Stimulated activated CD4-positive, alpha-beta T cell treated with anti-CD3 and anti-CD28 coated beads, TNF-alpha, amount 100 ng/mL, for 24 hours (primary cell): ENCODE measurements at regions not wholly inside any gene's neighbourhood (a gene's known extent, or its start where the extent isn't known, plus 50 kb on each side); places are given as distances from the start of the nearest gene placed in this dataset.

Experiments
- DNase-seq, 3 experiments: peaks; one replicate each; pipeline ENCODE4 v3.0.0-alpha.2; 2020; ENCODE audit warnings: low read depth in 3 of 3

DNA sequence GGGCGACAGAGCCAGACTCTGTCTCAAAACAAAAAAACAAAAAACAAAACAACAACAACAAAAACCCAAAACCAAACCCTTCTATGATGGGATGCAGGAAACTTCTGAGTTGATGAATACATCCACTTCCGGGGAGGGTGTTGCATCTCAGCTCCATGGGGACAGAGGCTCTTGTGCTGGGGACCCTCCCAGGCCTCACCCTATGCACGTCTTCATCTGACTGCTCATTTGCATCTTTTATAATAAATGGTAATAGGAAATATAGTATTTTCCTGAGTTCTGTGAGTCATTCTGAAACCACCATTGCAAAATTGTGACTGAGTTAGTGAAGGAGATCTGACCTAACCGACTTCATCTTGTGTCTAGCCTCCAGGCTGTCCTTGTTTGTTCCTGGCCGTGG is 109.5 kb upstream of the SLC28A3 start:
- DNase-seq = no peak

- no peak for DNase-seq
Measured at GRCh38 chr9:84456527-84456926, 116.0 kb upstream of the SLC28A3 start.

DNA sequence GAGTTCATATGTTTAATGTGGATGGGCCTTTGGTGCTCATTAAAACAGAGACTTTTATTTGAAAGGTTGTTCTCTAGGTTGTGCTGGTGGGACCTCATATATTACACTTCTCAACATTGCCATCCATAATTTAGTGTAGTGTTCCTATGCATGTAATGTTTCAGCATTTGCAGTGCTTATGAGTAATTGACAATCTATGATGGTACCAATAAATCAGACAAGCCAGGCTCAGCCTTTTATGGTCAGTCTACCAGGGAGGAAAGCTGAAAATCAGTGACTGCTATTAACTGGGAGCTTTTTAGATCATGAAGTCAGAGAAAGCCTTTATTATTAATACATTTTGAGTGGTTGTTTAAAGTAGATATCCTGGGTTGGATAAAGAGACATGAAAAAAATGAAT is 120.1 kb upstream of the SLC28A3 start:
- no peak for DNase-seq

DNA sequence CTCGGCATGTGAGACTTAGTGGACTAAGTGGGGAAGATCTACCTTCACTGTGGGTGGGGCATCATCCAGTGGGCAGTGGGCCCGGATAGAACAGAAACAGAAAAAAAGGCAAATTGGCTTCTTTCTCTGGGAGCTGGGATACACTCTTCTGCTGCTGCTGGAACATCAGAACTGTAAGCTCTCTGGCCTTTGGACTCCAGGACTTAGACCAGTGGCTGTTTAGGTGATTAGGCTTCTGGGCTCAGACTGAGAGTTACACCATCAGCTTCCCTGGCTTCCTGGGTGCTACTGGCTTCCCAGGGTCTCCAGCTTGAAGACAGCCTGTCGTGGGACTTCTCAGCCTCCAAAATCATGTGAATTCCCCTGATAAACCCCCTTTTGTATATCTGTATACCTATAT is 122.7 kb upstream of the SLC28A3 start:
- no peak for DNase-seq

DNA sequence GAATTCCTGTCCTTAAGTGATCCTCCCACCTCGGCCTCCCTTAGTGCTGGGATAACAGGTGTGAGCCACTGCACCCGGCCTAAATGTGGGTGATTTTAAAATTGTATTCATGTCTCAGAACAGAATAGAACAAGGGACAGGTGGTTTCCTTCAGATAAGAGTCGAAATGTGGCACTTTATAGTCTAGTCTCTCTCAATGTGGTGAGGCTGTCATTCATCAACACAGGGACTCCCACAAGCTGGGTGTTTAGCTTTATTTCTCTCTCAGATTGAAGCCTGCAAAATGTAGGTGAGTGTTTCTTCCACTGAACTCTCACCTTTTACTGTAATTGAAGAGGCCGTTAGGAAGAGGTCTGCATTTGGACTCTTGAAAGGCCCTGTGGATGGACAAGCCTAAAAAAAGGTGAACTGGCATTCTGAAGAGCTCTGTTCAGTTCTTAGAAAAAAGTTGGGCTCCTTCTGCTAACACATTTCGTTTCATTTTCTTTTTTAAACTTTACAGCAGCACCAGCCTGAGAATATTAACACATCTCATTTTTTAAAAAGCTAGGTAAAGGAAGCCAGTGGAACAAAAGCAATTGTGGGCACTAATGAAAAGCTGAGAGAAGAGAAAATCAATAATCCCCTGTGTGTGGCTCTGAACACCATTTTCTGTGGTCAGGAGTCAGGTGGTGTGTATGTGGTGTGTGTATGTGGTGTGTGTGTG is 126.2 kb upstream of the SLC28A3 start:
- no peak for DNase-seq

DNA sequence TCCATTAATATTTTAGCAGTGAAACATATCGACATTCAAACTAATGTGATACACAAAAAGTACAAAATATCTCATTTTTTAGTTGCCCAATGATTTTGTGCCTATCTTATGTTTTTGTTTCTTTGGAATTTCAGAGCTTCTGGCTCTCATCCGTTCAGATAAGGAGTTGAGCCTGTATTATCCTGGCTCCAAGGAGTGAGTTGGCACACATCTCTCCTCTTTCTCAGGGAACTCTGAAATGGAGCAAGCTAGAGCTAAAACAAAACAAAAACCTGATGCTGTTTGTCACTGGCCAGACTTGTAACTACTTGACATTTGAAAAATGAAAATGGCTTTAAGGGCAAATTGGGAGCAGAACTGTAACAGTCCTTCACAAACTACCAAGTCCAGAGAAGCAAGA is 131.3 kb upstream of the SLC28A3 start:
- DNase-seq = no peak

GRCh38 chr9:84478996-84479395 is 138.4 kb upstream of the SLC28A3 start:
- DNase-seq = no peak

- no peak for DNase-seq
Measured at GRCh38 chr9:84480071-84480470, 139.5 kb upstream of the SLC28A3 start.

DNA sequence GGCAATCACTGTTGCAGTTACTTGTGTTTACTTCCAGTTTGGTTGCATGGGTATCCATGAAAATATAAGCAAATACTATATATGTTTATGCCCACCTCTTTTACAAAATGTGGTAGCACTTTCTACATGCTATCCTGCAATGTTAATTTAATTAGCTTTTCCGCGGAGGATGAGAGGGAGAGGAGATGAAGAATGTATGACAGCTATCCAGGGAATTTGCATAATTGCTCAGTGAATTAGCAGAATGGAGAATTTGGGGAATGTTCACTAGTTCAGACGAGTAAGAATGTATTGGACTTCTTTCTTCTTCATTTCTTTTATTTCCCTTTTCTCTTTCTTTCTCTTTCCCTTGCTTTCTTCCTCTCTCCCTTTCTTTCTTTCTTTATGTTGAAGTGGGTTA is 140.7 kb upstream of the SLC28A3 start:
- no peak for DNase-seq

GRCh38 chr9:84481636-84482218 is 141.2 kb upstream of the SLC28A3 start:
- no peak for DNase-seq

DNA sequence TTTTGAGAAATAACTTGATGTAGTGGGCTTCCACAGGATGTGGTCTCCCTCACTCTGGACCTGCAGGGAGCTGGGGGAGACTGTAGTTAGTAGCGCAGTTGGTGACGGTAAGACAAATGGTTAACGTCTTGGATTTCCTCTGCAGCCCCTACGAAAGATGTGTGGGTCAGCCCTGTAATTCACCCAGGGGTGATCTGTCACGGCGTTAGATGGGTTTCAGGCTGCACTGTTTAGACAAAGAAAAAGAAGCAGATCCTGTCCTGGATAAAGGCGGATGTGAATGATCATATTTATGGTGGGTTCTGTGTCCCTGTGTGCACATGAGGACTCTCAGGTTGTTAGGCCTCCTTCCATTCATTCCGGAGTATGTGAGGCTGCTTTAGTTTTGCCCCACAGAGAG is 142.0 kb upstream of the SLC28A3 start:
- DNase-seq = no peak

- DNase-seq = no peak
Measured at GRCh38 chr9:84484172-84484571, 143.6 kb upstream of the SLC28A3 start.

DNA sequence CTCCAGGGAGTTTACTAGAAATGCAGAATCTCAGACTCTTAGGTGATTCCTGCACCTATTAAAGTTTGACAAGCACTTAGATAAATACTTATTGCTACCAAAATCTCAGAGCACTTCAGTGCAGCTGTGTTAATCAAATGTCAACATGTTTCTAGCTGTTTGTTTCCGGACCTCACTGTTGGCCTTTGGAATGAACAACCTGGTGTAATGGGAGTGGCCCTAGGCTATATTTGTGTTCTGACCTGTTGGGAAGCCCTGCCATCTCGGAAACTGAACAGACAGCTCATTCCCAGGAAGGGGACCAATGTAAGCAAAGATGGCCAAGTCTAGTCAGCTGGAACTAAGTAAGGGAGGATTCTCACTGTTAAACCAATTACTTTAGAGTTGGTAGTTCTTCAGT is 145.0 kb upstream of the SLC28A3 start:
- no peak for DNase-seq

DNA sequence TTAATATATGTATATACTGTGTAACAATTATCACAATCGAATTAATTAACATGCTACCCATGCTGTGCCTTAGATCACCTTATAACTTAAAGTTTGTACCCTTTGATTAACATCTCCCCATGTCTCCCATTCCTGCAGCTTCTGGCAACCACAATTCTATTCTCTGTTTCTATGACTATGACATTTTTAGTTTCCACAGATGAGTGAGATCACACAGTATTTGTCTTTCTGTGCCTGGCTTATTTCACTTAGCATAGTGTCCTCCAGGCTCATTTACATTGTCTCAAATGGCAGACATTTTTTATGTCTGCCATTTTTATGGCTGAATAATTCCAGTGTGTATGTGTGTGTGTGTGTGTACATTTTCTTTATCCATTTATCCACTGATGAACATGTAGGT is 146.1 kb upstream of the SLC28A3 start:
- no peak for DNase-seq

GRCh38 chr9:84490206-84490841 is 149.8 kb upstream of the SLC28A3 start:
- DNase-seq = no peak

- no peak for DNase-seq
Measured at GRCh38 chr9:84490842-84491325, 150.3 kb upstream of the SLC28A3 start.

DNA sequence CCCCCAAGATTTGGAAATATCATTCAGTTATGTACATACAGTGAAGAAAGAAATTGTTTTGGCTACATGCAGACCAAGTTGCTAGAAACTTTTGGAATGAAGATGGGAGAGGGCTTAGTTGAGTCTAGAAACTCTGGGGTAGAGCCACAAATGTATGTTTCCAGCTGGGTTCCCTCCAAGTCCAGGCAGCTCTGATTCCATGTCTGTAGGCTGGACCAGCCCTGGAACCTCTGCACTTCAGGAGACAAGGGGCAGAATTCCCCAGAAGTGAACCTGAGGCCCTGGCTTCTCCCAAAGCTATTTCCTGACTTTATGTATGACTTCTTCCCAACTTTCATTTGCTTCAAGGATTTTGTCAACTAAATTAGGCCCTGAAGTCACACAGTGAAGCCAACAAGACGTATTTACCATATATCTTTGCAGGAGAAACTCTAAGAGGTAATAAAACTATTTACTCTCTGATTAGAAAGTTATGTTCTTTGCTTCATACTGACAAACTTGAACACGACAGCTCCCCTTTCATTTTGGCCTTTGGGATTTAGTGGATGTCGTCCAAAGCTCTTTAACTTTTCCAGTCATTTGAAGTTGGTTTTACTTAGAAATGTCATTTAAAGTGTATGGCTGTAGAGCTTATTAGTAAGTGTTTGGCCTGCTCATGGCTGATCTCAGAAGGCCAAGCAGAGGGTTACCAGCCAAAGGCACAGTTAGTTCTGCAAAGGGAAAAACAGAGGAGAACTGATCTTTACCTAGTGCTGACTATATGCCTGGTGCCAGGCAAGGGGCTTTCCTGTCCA is 152.0 kb upstream of the SLC28A3 start:
- no peak for DNase-seq

DNA sequence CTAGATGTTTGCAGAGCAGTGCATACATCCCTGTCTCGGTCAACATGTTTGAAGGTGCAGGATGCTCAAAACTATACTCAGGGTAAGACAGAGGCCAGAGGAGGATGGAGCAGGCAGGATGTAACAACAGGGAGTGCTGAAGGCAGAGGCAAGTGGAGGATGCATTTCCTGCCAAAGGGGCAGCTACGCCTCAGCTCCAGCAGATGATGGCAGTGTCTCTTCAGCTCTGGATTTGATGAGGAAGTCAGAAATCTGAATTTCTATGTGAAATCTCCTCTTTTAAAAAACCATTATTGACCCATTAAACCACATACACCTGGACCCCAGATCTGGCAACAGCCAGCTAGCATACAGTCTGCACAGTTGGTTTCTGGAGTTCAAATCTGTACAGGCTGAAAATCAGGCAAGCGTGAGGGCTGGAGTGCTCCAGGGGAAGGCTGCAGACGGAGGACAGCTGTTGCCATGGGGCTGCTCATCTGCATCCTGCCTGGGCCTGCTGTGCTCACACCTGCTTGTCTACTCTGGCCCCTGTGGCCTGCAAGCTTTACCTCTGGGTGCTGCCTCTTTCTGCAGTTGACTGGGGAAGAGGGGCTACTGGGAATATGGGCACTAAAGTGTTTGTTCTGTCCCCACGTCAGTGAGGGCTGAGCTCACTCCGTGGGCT is 152.9 kb upstream of the SLC28A3 start:
- DNase-seq = no peak

- DNase-seq = no peak
Measured at GRCh38 chr9:84499969-84500582, 159.5 kb upstream of the SLC28A3 start.

GRCh38 chr9:84500826-84501225 is 160.3 kb upstream of the SLC28A3 start:
- DNase-seq = no peak

- DNase-seq = no peak
Measured at GRCh38 chr9:84501587-84501986, 161.0 kb upstream of the SLC28A3 start.
